Mammary epithelial cell (primary cell): ENCODE measurements at regions not wholly inside any gene's neighbourhood (a gene's known extent, or its start where the extent isn't known, plus 50 kb on each side); places are given as distances from the start of the nearest gene placed in this dataset.

Experiments used
- CTCF ChIP-seq, 2 donors: IDR thresholded peaks in 1 of 2; conservative IDR thresholded peaks in 1 of 2; 2 replicates each; pipeline ENCODE4 v1.5.1; 2011 to 2012; ENCODE audit warnings: inconsistent platforms in 2 of 2, low read length in 2 of 2, mild to moderate bottlenecking in 2 of 2, control low read depth in 1 of 2, low read depth in 1 of 2; ENCODE audit not compliant: insufficient read depth in 1 of 2; ENCODE audit errors: extremely low read depth in 1 of 2
- EZH2 ChIP-seq: IDR thresholded peaks from 2 replicates; pipeline ENCODE4 v1.6.1; 2012; ENCODE audit warnings: low read length, inconsistent platforms, borderline replicate concordance

- TF ChIP-seq EZH2, result no peak
- no peak for TF ChIP-seq CTCF (conservative IDR thresholded peaks at IDR 0.05 in 1 of 2, IDR thresholded peaks at IDR 0.05 in 1 of 2; ENCODE audit: extremely low read depth in 1 of 2, insufficient read depth in 1 of 2, low read depth in 1 of 2, low read length in 2 of 2)
Measured at GRCh38 chr12:107436836-107437235, 248.8 kb upstream of the PWP1 start.
